Trophoblast cell (in vitro differentiated cells and primary cell): ENCODE measurements at regions not wholly inside any gene's neighbourhood (a gene's known extent, or its start where the extent isn't known, plus 50 kb on each side); places are given as distances from the start of the nearest gene placed in this dataset.

ENCODE experiments used
- DNase-seq, 2 donors: peaks; one replicate each; pipeline ENCODE4 v3.0.0-alpha.2; 2016
- H2AFZ ChIP-seq: 2 replicates; pipeline ENCODE4 v1.6.1; 2013; ENCODE audit warnings: low read length, moderate library complexity, mild to moderate bottlenecking; ENCODE audit not compliant: insufficient read depth, poor library complexity
- H2AK5ac ChIP-seq: 2 replicates; pipeline ENCODE4 v1.6.1; 2013; ENCODE audit warnings: mild to moderate bottlenecking, low read length
- H2BK120ac ChIP-seq: 2 replicates; pipeline ENCODE4 v1.6.1; 2013; ENCODE audit warnings: low read length, mild to moderate bottlenecking, moderate library complexity; ENCODE audit not compliant: insufficient read depth, poor library complexity
- H2BK12ac ChIP-seq: 2 replicates; pipeline ENCODE4 v1.6.1; 2013; ENCODE audit warnings: mild to moderate bottlenecking, low read length, moderate library complexity
- H2BK5ac ChIP-seq: 2 replicates; pipeline ENCODE4 v1.6.1; 2013; ENCODE audit warnings: low read length, low read depth, moderate library complexity, mild to moderate bottlenecking; ENCODE audit not compliant: poor library complexity
- H3K14ac ChIP-seq: 2 replicates; pipeline ENCODE4 v1.6.1; 2013; ENCODE audit warnings: mild to moderate bottlenecking, low read length
- H3K18ac ChIP-seq: 2 replicates; pipeline ENCODE4 v1.6.1; 2013; ENCODE audit warnings: mild to moderate bottlenecking, low read length
- H3K23ac ChIP-seq: 2 replicates; pipeline ENCODE4 v1.6.1; 2013; ENCODE audit warnings: low read length
- H3K27ac ChIP-seq: 2 replicates; pipeline ENCODE4 v1.5.1; 2013; ENCODE audit warnings: low read depth, mild to moderate bottlenecking, inconsistent platforms, low read length, moderate library complexity
- H3K27me3 ChIP-seq: 2 replicates; pipeline ENCODE4 v1.6.1; 2013; ENCODE audit warnings: inconsistent platforms, mild to moderate bottlenecking, low read length, moderate library complexity; ENCODE audit not compliant: insufficient read depth
- H3K36me3 ChIP-seq, 2 experiments: 1 replicate in 1 of 2; 2 replicates in 1 of 2; pipeline ENCODE4 v1.6.1; 2013; ENCODE audit warnings: low read length in 2 of 2, mild to moderate bottlenecking in 2 of 2, moderate library complexity in 1 of 2; ENCODE audit not compliant: insufficient read depth in 2 of 2, control insufficient read depth in 1 of 2
- H3K4ac ChIP-seq: 2 replicates; pipeline ENCODE4 v1.6.1; 2013; ENCODE audit warnings: low read depth, mild to moderate bottlenecking, low read length, moderate library complexity
- H3K4me1 ChIP-seq, 2 experiments: 1 replicate in 1 of 2; 2 replicates in 1 of 2; pipeline ENCODE4 v1.6.1; 2013; ENCODE audit warnings: low read length in 2 of 2, mild to moderate bottlenecking in 2 of 2, moderate library complexity in 1 of 2; ENCODE audit not compliant: insufficient read depth in 2 of 2, control insufficient read depth in 1 of 2
- H3K4me2 ChIP-seq: 2 replicates; pipeline ENCODE4 v1.6.1; 2013; ENCODE audit warnings: inconsistent platforms, mild to moderate bottlenecking, low read length, moderate library complexity
- H3K4me3 ChIP-seq: 2 replicates; pipeline ENCODE4 v1.5.1; 2013; ENCODE audit warnings: mild to moderate bottlenecking, low read depth, low read length, inconsistent platforms
- H3K79me1 ChIP-seq: one replicate; pipeline ENCODE4 v1.6.1; 2013; ENCODE audit warnings: low read length
- H3K79me2 ChIP-seq: 2 replicates; pipeline ENCODE4 v1.6.1; 2013; ENCODE audit warnings: low read length, mild to moderate bottlenecking; ENCODE audit not compliant: control insufficient read depth, insufficient read depth, poor library complexity
- H3K9ac ChIP-seq: 2 replicates; pipeline ENCODE4 v1.6.1; 2013; ENCODE audit warnings: mild to moderate bottlenecking, low read length
- H3K9me3 ChIP-seq: 2 replicates; pipeline ENCODE4 v1.6.1; 2013; ENCODE audit warnings: low read depth, mild to moderate bottlenecking, control low read depth, inconsistent platforms, low read length; ENCODE audit not compliant: insufficient read depth
- H4K12ac ChIP-seq: 2 replicates; pipeline ENCODE4 v1.6.1; 2013; ENCODE audit warnings: low read depth, mild to moderate bottlenecking, low read length, moderate library complexity
- H4K8ac ChIP-seq: 2 replicates; pipeline ENCODE4 v1.6.1; 2013; ENCODE audit warnings: low read depth, mild to moderate bottlenecking, low read length, moderate library complexity
- H4K91ac ChIP-seq: one replicate; pipeline ENCODE4 v1.6.1; 2013; ENCODE audit warnings: low read depth, mild to moderate bottlenecking, low read length, moderate library complexity
- WGBS: extraction: QIAGEN DNeasy Blood & Tissue Kit; methylation state at CpG from one replicate; pipeline ENCODE4 v1.1.7; 2013; ENCODE audit warnings: missing lambda C conversion rate; ENCODE audit not compliant: insufficient read length, insufficient coverage; ENCODE audit errors: extremely low coverage; 5-methylcytosine and 5-hydroxymethylcytosine counted together

DNA sequence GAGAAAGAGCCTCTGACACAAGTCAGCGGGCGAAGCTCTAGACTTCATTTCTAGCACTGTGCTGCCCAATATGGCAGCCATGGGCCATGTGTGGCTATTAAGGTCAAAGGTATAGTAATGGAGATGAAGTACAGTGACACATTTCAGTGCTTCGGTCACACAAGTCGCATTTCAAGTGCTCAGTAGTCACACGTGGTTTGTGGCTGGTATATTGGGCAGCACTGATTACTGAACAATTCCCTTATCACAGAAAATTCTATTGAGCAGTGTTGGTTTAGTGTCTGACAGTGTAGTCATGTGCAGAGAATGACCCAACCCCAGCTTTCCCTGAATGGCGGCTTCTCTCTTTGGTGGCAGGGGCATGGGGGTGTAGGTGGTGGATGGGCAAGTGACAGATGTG is 84.9 kb upstream of the SDK2 start:
- H2BK12ac ChIP-seq, result no peak overlapping the region
- no peak overlapping the region for H3K4ac ChIP-seq
- no peak overlapping the region for H2BK120ac ChIP-seq
- H4K8ac ChIP-seq, result no peak overlapping the region
- no peak overlapping the region for H3K27ac ChIP-seq
- no peak overlapping the region for H4K91ac ChIP-seq
- no peak overlapping the region for H4K12ac ChIP-seq
- peaks cover 13% of the 10 kb centered on the region for H3K9me3 ChIP-seq
- no CpG with 5 or more reads among the region's 6 CpGs for WGBS
- no peak overlapping the region for H3K4me2 ChIP-seq
- H3K4me1 ChIP-seq, result no peaks in the 10 kb centered on the region
- no peak overlapping the region for H3K4me3 ChIP-seq
- no peak overlapping the region for H3K9ac ChIP-seq
- no peak for DNase-seq
- H3K36me3 ChIP-seq, result no peaks in the 10 kb centered on the region
- H3K18ac ChIP-seq, result no peak overlapping the region
- no peaks in the 10 kb centered on the region for H3K27me3 ChIP-seq
- H3K14ac ChIP-seq, result no peak overlapping the region
- H3K79me1 ChIP-seq, result no peaks in the 10 kb centered on the region
- no peak overlapping the region for H2AFZ ChIP-seq
- no peak overlapping the region for H2BK5ac ChIP-seq
- H3K23ac ChIP-seq, result no peak overlapping the region
- H2AK5ac ChIP-seq, result no peak overlapping the region
- H3K79me2 ChIP-seq, result no peaks in the 10 kb centered on the region

DNA sequence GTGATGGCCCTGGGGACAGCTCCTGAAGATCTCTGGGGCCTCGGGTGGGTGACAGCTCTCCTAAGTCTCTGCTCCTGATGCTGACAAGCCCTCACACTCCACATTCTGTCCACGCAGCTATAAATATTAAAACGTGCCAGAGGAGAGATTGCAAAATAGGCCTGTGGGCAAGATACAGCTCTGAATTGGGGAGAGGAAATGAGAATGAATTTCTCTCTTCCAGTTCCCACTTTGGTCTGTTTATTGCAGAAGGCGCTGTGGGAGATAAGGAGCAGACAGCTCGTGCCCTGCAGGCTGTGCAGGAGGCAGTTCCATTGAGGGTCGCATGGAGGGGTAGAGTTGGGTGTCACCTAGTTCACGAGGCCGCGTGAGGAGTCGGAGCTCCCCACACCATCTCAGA is 87.5 kb upstream of the SDK2 start:
- Histone ChIP-seq H4K12ac (no peak overlapping the region), H2BK120ac (no peak overlapping the region), H2AFZ (no peak overlapping the region), H3K14ac (no peak overlapping the region), H3K27ac (no peak overlapping the region), H2BK5ac (no peak overlapping the region), H3K9me3 (peaks cover 13% of the 10 kb centered on the region), H3K23ac (no peak overlapping the region), H3K79me1 (no peaks in the 10 kb centered on the region), H3K4me3 (no peak overlapping the region), H4K91ac (no peak overlapping the region), H2AK5ac (no peak overlapping the region), H3K79me2 (no peaks in the 10 kb centered on the region), H3K4ac (no peak overlapping the region), H3K4me2 (no peak overlapping the region), H3K18ac (no peak overlapping the region), H3K4me1 (no peaks in the 10 kb centered on the region), H2BK12ac (no peak overlapping the region), H3K36me3 (no peaks in the 10 kb centered on the region), H3K9ac (no peak overlapping the region), H3K27me3 (no peaks in the 10 kb centered on the region), H4K8ac (no peak overlapping the region)
- no CpG with 5 or more reads among the region's 10 CpGs for WGBS
- DNase-seq, result no peak

DNA sequence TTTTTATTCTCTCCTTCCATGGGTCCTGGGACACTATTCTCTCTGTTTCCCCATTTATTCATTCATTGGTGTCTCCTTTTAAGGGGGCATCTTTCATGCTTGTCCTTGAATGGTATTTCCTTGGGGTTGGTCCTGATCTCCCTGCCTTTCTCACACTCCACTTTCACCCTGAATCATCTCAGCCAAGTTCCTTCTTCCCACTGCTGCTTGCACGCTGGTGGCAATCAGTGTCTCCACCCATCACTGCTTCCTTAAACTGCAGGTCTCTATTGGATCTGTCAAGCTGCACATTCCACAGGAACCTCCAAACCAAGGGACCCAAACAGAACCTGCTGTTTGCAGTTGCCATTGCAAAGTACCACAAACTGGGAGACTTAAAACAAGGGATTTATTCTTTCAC is 89.3 kb upstream of the SDK2 start:
- H3K4me1 ChIP-seq, result no peaks in the 10 kb centered on the region
- H3K36me3 ChIP-seq, result no peaks in the 10 kb centered on the region
- no peak overlapping the region for H2BK5ac ChIP-seq
- no peak overlapping the region for H2AFZ ChIP-seq
- H3K14ac ChIP-seq, result no peak overlapping the region
- no peak for DNase-seq
- no peak overlapping the region for H3K18ac ChIP-seq
- H3K79me1 ChIP-seq, result no peaks in the 10 kb centered on the region
- H2BK120ac ChIP-seq, result no peak overlapping the region
- H3K4me3 ChIP-seq, result no peak overlapping the region
- no CpG with 5 or more reads among the region's 1 CpG for WGBS
- H4K91ac ChIP-seq, result no peak overlapping the region
- no peak overlapping the region for H4K12ac ChIP-seq
- H2BK12ac ChIP-seq, result no peak overlapping the region
- H3K79me2 ChIP-seq, result no peaks in the 10 kb centered on the region
- H3K23ac ChIP-seq, result no peak overlapping the region
- H3K9me3 ChIP-seq, result peaks cover 9% of the 10 kb centered on the region
- no peak overlapping the region for H2AK5ac ChIP-seq
- H3K27me3 ChIP-seq, result no peaks in the 10 kb centered on the region
- no peak overlapping the region for H3K9ac ChIP-seq
- H4K8ac ChIP-seq, result no peak overlapping the region
- H3K27ac ChIP-seq, result no peak overlapping the region
- no peak overlapping the region for H3K4ac ChIP-seq
- no peak overlapping the region for H3K4me2 ChIP-seq

DNA sequence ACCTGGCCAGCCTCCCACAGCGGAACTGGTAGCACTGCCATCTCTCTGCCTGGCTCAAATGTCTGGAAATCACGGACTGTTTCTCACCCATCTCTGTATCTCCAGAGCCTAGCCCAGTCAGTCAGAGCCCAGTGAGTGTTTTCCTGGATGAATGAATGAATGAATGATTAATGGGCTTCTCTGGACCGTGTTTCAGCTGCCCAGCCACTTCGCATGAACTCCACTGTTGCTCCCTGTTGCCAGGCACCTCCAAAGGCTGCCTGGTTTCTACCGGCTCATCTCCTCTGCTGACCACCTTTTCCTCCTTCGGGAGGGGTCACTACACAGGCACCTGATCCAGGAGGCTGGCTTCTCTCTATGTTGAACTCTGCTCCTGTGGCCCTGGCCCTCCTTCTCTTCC is 91.0 kb upstream of the SDK2 start:
- Histone ChIP-seq H2BK120ac (no peak overlapping the region), H2BK12ac (no peak overlapping the region), H4K12ac (no peak overlapping the region), H3K36me3 (no peaks in the 10 kb centered on the region), H4K8ac (no peak overlapping the region), H2BK5ac (no peak overlapping the region), H3K4me3 (no peak overlapping the region), H3K4me2 (no peak overlapping the region), H3K9ac (no peak overlapping the region), H3K18ac (no peak overlapping the region), H3K23ac (no peak overlapping the region), H3K79me1 (no peaks in the 10 kb centered on the region), H2AFZ (no peak overlapping the region), H3K27ac (no peak overlapping the region), H3K4ac (no peak overlapping the region), H3K14ac (no peak overlapping the region), H2AK5ac (no peak overlapping the region), H3K4me1 (peaks cover 3 to 4% of the 10 kb centered on the region in 2 experiments), H3K79me2 (no peaks in the 10 kb centered on the region), H3K27me3 (no peaks in the 10 kb centered on the region), H3K9me3 (peaks cover 5% of the 10 kb centered on the region), H4K91ac (no peak overlapping the region)
- WGBS, result no CpG with 5 or more reads among the region's 6 CpGs
- DNase-seq, result no peak
